Nephron progenitor cell (in vitro differentiated cells): ENCODE measurements at regions not wholly inside any gene's neighbourhood (a gene's known extent, or its start where the extent isn't known, plus 50 kb on each side); places are given as distances from the start of the nearest gene placed in this dataset.
"Not testable (repeated sequence)": the region's sequence is repeated elsewhere in the genome, so short reads cannot be mapped to it uniquely, and the experiment has no call there.

Experiments used
- DNase-seq: peaks from one replicate; pipeline ENCODE4 v3.0.0; 2021
- H3K27ac Mint-ChIP-seq: 2 replicates; pipeline ENCODE4 v1.8.0; 2021; ENCODE audit warnings: mild to moderate bottlenecking, moderate library complexity, mixed read lengths
- H3K27me3 Mint-ChIP-seq: 2 replicates; pipeline ENCODE4 v1.8.0; 2021; ENCODE audit warnings: mild to moderate bottlenecking, low read depth, mixed read lengths; ENCODE audit not compliant: poor library complexity
- H3K36me3 Mint-ChIP-seq: 2 replicates; pipeline ENCODE4 v1.8.0; 2021; ENCODE audit warnings: low read depth, mixed read lengths
- H3K4me1 Mint-ChIP-seq: 2 replicates; pipeline ENCODE4 v1.8.0; 2021; ENCODE audit warnings: mixed read lengths
- H3K4me3 Mint-ChIP-seq: 2 replicates; pipeline ENCODE4 v1.8.0; 2021; ENCODE audit warnings: mild to moderate bottlenecking, moderate library complexity, mixed read lengths
- H3K9me3 Mint-ChIP-seq: 2 replicates; pipeline ENCODE4 v1.8.0; 2021; ENCODE audit warnings: mild to moderate bottlenecking, moderate library complexity, mixed read lengths
- TF ChIP-seq, protein P1 (sequence below): fragments of 200-600 bp; sonication (generic); IDR thresholded peaks from 2 replicates; pipeline ENCODE4 v1.5.0; 2021; ENCODE audit warnings: antibody characterized with exemption

DNA sequence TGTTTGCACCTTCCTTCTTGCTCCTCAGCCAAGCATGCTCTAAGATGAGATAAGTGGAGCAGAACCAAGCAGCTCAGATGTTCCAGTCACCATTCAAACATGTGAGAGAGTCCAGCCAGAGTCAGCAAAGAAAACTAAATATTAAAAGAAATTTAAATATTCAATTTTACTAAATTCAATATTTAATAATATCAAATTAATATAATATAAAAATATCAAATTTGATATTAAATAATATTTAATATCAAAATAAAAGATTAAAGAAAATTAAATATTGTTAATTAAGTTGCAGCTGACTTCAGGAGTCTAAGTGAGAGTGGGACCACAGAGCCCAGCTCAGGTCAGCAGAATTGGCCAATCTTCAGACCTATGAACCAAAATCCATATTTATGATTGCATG lies 526.1 kb upstream of the FLRT2 start:
- H3K4me1 Mint-ChIP-seq = peaks cover 14% of the 10 kb centered on the region
- H3K27me3 Mint-ChIP-seq = no peaks in the 10 kb centered on the region
- TF ChIP-seq, protein P1, sequence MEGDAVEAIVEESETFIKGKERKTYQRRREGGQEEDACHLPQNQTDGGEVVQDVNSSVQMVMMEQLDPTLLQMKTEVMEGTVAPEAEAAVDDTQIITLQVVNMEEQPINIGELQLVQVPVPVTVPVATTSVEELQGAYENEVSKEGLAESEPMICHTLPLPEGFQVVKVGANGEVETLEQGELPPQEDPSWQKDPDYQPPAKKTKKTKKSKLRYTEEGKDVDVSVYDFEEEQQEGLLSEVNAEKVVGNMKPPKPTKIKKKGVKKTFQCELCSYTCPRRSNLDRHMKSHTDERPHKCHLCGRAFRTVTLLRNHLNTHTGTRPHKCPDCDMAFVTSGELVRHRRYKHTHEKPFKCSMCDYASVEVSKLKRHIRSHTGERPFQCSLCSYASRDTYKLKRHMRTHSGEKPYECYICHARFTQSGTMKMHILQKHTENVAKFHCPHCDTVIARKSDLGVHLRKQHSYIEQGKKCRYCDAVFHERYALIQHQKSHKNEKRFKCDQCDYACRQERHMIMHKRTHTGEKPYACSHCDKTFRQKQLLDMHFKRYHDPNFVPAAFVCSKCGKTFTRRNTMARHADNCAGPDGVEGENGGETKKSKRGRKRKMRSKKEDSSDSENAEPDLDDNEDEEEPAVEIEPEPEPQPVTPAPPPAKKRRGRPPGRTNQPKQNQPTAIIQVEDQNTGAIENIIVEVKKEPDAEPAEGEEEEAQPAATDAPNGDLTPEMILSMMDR = no peak
- peaks cover 6% of the 10 kb centered on the region for H3K9me3 Mint-ChIP-seq
- no peak overlapping the region for H3K4me3 Mint-ChIP-seq
- H3K27ac Mint-ChIP-seq = no peak overlapping the region
- no peak for DNase-seq
- no peaks in the 10 kb centered on the region for H3K36me3 Mint-ChIP-seq

DNA sequence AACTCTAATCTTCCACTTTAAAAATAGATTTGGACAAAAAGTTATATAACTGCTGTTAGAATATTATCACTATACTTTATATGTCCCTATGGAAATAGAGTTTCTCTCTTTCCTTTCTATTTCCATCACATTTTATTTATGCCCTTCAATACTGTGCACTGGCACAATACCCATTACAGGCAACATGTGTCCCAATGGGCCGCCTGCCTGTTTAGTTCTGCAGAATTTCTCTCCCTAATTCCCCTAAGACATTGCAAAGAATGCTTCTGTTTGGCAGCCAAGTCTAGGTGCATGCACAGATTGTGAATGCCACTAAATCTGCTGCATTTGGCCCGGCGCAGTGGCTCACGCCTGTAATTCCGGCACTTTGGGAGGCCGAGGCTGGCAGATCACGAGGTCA lies 520.4 kb upstream of the FLRT2 start:
- no peaks in the 10 kb centered on the region for H3K36me3 Mint-ChIP-seq
- peaks cover 14% of the 10 kb centered on the region for H3K4me1 Mint-ChIP-seq
- H3K4me3 Mint-ChIP-seq = no peak overlapping the region
- peaks cover 8% of the 10 kb centered on the region for H3K9me3 Mint-ChIP-seq
- no peak overlapping the region for H3K27ac Mint-ChIP-seq
- DNase-seq = no peak
- H3K27me3 Mint-ChIP-seq = no peaks in the 10 kb centered on the region
- TF ChIP-seq, protein P1 = no peak

DNA sequence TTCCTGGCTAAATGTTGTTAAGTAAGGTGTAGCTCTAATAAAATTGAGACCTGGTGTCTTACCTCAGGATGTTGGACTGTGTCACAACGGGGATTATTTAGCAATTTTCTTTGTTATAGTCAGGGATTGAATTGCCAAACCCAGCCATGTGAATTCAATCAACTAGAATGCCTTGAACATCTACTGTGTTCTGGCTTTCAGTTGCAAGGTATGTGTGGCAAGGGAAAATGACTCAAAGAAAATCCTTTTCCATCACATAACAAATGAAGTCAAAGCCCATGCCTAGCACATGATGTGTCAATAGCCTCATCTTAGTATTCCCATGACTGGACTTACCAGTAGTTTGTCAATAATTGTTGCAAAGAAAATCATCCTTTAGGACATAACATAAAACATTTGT lies 519.8 kb upstream of the FLRT2 start:
- H3K27me3 Mint-ChIP-seq = no peaks in the 10 kb centered on the region
- H3K4me3 Mint-ChIP-seq = no peak overlapping the region
- TF ChIP-seq, protein P1 = no peak
- H3K27ac Mint-ChIP-seq = no peak overlapping the region
- no peak for DNase-seq
- H3K9me3 Mint-ChIP-seq = peaks cover 8% of the 10 kb centered on the region
- peaks cover 14% of the 10 kb centered on the region for H3K4me1 Mint-ChIP-seq
- no peaks in the 10 kb centered on the region for H3K36me3 Mint-ChIP-seq

DNA sequence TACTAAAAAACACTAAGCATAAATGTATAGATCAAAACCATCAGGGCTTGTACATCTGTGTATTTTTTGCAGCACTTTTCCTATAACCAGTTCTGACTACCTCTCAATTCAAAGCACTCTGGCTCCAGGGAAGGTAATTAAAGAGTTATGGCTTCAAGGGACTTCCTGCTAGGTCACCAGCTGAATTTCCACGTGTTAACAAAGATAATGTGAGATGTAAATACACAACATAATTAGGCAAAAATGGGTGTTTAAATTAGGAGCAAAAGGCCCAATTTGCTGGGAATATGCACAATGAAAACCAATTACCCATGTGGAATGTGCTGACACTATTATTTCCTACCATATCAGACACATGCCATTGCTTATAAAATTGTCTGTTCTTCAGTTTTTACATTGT lies 513.4 kb upstream of the FLRT2 start:
- H3K9me3 Mint-ChIP-seq = peaks cover 31% of the 10 kb centered on the region
- TF ChIP-seq, protein P1 = no peak
- no peak for DNase-seq
- no peak overlapping the region for H3K4me3 Mint-ChIP-seq
- peaks cover 8% of the 10 kb centered on the region for H3K36me3 Mint-ChIP-seq
- H3K27ac Mint-ChIP-seq = no peak overlapping the region
- H3K4me1 Mint-ChIP-seq = peaks cover 9% of the 10 kb centered on the region
- H3K27me3 Mint-ChIP-seq = no peaks in the 10 kb centered on the region

DNA sequence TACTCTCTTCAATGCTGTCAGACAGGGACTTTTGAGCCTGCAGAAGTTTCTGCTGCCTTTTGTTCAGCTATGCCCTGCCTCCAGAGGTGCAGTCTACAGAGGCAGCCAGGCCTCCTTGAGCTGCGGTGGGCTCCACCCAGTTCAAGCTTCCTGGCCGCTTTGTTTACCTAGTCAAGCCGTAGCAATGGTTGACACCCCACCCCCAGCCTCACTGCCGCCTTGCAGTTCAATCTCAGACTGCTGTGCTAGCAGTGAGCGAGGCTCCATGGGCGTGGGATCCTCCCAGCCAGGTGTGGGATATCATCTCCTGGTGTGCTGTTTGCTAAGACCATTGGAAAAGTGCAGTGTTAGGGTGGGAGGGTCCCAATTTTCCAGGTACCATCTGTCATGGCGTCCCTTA lies 506.1 kb upstream of the FLRT2 start:
- H3K27ac Mint-ChIP-seq, DNase-seq, H3K4me3 Mint-ChIP-seq, H3K27me3 Mint-ChIP-seq: not testable (repeated sequence)
- H3K9me3 Mint-ChIP-seq = peaks cover 53% of the 10 kb centered on the region
- peaks cover 16% of the 10 kb centered on the region for H3K36me3 Mint-ChIP-seq
- peaks cover 19% of the 10 kb centered on the region for H3K4me1 Mint-ChIP-seq

DNA sequence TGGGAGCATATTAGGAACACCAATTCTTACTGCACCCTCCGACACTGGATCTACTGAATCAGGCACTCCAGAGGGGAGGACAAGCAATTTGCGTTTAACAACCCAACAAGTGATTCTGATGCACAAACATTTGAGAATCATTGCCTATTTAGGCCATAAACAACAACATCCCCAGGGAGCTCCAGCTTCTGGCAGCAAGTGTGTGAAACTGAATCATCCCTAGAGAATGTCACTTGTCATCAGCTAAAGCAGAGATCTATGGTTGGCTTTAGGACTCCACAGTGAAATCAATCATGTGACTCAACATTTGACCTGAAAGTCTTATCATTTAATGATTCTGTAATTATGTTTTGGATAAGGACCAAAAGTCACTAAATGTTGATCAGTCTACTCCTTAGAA lies 505.0 kb upstream of the FLRT2 start:
- TF ChIP-seq, protein P1 = no peak
- no peak for DNase-seq
- peaks cover 16% of the 10 kb centered on the region for H3K36me3 Mint-ChIP-seq
- peaks cover 42% of the 10 kb centered on the region for H3K9me3 Mint-ChIP-seq
- H3K4me3 Mint-ChIP-seq = no peak overlapping the region
- H3K27ac Mint-ChIP-seq = no peak overlapping the region
- peaks cover 19% of the 10 kb centered on the region for H3K4me1 Mint-ChIP-seq
- H3K27me3 Mint-ChIP-seq = no peaks in the 10 kb centered on the region
